Nephron progenitor cell (in vitro differentiated cells): ENCODE measurements at regions not wholly inside any gene's neighbourhood (a gene's known extent, or its start where the extent isn't known, plus 50 kb on each side); places are given as distances from the start of the nearest gene placed in this dataset.
"Not testable (repeated sequence)": the region's sequence is repeated elsewhere in the genome, so short reads cannot be mapped to it uniquely, and the experiment has no call there.

Experiments
- DNase-seq: peaks from one replicate; pipeline ENCODE4 v3.0.0; 2021
- H3K27ac Mint-ChIP-seq: 2 replicates; pipeline ENCODE4 v1.8.0; 2021; ENCODE audit warnings: mild to moderate bottlenecking, moderate library complexity, mixed read lengths
- H3K27me3 Mint-ChIP-seq: 2 replicates; pipeline ENCODE4 v1.8.0; 2021; ENCODE audit warnings: mild to moderate bottlenecking, low read depth, mixed read lengths; ENCODE audit not compliant: poor library complexity
- H3K36me3 Mint-ChIP-seq: 2 replicates; pipeline ENCODE4 v1.8.0; 2021; ENCODE audit warnings: low read depth, mixed read lengths
- H3K4me1 Mint-ChIP-seq: 2 replicates; pipeline ENCODE4 v1.8.0; 2021; ENCODE audit warnings: mixed read lengths
- H3K4me3 Mint-ChIP-seq: 2 replicates; pipeline ENCODE4 v1.8.0; 2021; ENCODE audit warnings: mild to moderate bottlenecking, moderate library complexity, mixed read lengths
- H3K9me3 Mint-ChIP-seq: 2 replicates; pipeline ENCODE4 v1.8.0; 2021; ENCODE audit warnings: mild to moderate bottlenecking, moderate library complexity, mixed read lengths
- TF ChIP-seq, protein P1 (sequence below): fragments of 200-600 bp; sonication (generic); IDR thresholded peaks from 2 replicates; pipeline ENCODE4 v1.5.0; 2021; ENCODE audit warnings: antibody characterized with exemption

DNA sequence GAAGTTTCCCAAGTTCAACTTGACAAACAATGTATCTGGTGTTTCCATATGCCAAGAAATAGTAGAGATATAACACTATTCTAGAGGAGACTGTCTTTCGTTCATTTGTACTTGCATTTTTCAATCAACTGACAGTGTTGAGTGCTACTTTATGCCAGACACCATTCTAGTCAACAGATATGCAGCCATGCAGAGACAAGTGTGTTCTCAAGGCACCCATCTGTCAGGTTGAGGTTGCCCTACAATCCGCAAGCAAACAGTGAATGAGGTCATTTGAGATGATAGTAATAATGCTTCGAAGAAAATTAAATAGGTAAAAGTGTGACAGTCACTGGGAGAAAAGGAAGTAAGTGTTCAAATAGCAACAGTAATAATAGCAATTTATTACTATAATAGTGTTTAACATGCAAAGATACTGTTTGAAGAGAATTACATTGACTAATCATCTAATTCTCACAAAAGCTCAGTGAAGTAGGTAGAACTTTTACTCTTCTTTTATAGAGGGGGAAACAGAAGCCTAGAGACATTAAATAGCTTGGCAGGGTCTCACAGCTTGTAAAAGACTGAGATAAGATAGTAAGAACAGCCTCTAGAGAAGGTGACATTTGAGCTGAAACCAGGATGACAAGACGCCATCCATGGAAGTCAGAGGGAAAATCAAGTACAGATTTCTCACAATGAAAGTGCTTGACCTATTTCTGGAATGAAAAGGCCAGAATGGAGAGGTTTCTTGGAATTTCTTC lies 936.9 kb downstream of the SORCS3 start:
- Mint-ChIP-seq H3K9me3 (peaks cover 8% of the 10 kb centered on the region), H3K4me3 (no peak overlapping the region), H3K27me3 (no peaks in the 10 kb centered on the region), H3K27ac (no peak overlapping the region), H3K36me3 (no peaks in the 10 kb centered on the region), H3K4me1 (peaks cover 5% of the 10 kb centered on the region)
- no peak for DNase-seq
- TF ChIP-seq, protein P1, sequence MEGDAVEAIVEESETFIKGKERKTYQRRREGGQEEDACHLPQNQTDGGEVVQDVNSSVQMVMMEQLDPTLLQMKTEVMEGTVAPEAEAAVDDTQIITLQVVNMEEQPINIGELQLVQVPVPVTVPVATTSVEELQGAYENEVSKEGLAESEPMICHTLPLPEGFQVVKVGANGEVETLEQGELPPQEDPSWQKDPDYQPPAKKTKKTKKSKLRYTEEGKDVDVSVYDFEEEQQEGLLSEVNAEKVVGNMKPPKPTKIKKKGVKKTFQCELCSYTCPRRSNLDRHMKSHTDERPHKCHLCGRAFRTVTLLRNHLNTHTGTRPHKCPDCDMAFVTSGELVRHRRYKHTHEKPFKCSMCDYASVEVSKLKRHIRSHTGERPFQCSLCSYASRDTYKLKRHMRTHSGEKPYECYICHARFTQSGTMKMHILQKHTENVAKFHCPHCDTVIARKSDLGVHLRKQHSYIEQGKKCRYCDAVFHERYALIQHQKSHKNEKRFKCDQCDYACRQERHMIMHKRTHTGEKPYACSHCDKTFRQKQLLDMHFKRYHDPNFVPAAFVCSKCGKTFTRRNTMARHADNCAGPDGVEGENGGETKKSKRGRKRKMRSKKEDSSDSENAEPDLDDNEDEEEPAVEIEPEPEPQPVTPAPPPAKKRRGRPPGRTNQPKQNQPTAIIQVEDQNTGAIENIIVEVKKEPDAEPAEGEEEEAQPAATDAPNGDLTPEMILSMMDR: no peak

DNA sequence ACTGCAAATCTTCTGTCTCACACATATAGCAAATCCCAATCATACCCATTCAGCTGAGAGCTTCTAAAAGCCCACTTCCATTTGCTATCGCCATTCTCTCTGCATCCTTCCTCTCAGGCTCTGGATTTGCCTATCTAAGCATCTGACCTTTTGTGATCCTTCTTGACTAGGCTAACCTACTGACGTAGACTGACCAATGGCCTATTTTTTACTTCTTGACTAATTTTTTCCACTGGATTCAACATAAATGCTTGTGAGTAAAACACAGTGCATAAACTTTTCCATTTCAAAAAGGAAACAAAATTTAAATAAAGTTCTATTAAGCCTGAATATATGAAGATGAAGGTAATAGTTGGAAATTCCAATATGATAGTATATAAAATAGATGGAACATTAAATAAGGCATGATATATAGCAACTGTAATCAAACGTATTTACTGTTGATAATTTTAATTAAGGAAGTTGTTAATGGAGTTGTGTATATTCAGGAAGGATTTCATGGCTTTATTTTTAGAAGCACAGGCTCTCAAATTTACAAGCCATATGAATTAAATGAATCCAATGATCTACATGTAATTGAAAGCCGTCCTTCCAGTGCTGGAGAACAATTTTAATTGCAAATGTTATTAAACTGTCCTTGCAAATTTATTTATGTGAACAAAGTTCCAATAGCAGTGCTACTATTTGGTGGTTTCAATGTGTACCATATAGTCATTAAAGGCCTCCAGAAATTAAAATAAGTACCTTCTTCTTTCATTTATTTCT lies 918.4 kb downstream of the SORCS3 start:
- Mint-ChIP-seq H3K4me3 (no peak overlapping the region), H3K27ac (no peak overlapping the region), H3K27me3 (peaks cover 6% of the 10 kb centered on the region), H3K4me1 (no peaks in the 10 kb centered on the region), H3K9me3 (no peaks in the 10 kb centered on the region), H3K36me3 (no peaks in the 10 kb centered on the region)
- TF ChIP-seq, protein P1: no peak
- DNase-seq: no peak

DNA sequence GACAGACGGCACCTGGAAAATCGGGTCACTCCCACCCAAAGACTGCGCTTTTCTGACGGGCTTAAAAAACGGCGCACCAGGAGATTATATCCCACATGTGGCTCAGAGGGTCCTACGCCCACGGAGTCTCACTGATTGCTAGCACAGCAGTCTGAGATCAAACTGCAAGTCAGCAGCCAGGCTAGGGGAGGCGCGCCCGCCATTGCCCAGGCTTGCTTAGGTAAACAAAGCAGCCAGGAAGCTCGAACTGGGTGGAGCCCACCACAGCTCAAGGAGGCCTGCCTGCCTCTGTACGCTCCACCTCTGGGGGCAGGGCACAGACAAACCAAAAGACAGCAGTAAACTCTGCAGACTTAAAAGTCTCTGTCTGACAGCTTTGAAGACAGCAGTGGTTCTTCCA lies 909.4 kb downstream of the SORCS3 start:
- not testable (repeated sequence) for H3K4me3 Mint-ChIP-seq, H3K4me1 Mint-ChIP-seq, H3K27ac Mint-ChIP-seq, H3K27me3 Mint-ChIP-seq, H3K36me3 Mint-ChIP-seq, DNase-seq
- peaks cover 27% of the 10 kb centered on the region for H3K9me3 Mint-ChIP-seq

DNA sequence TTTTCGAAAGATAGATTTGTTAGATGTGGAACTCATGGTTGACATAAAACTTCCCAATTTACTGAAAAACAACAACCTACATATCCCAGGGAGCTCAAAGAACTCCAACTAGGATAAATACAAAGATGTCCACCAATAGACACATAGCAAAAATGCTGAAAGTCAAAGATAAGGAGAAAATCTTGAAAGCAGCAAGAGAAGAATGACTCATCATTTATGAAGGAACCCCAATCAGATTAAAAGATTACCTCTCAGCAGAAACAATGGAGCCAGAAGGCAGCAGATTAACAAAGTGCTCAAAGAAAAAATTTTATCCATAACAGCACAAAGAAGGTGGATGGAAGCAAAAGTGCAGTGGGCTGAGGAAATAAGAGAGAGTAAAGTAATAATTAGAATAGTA lies 908.6 kb downstream of the SORCS3 start:
- H3K9me3 Mint-ChIP-seq: peaks cover 27% of the 10 kb centered on the region
- TF ChIP-seq, protein P1: no peak
- no peak for DNase-seq
- peaks cover 6% of the 10 kb centered on the region for H3K4me1 Mint-ChIP-seq
- H3K27ac Mint-ChIP-seq: no peak overlapping the region
- peaks cover 8% of the 10 kb centered on the region for H3K36me3 Mint-ChIP-seq
- H3K27me3 Mint-ChIP-seq: peaks cover 2% of the 10 kb centered on the region
- no peak overlapping the region for H3K4me3 Mint-ChIP-seq

DNA sequence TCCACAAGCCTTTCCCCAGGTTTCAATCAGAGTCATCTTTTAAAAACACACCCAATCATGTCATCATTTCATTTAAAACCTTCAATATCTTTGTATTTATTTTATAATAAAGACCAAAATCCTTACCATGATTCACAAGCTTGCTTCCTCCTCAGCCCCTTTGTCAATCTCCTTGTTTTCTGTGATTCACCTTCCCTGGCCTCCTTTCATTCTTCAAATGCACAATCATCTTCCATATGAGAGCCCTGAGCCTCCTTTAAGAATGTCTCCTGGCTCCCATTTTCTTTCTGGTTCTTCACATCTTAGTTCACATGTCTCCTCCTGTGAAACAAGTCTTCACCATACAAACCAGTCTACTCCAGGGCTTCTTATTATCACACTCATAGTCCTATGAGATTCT lies 904.0 kb downstream of the SORCS3 start:
- no peak for DNase-seq
- TF ChIP-seq, protein P1: no peak
- Mint-ChIP-seq H3K4me1 (peaks cover 29% of the 10 kb centered on the region), H3K36me3 (peaks cover 8% of the 10 kb centered on the region), H3K27ac (no peak overlapping the region), H3K27me3 (peaks cover 4% of the 10 kb centered on the region), H3K4me3 (no peak overlapping the region), H3K9me3 (peaks cover 10% of the 10 kb centered on the region)

DNA sequence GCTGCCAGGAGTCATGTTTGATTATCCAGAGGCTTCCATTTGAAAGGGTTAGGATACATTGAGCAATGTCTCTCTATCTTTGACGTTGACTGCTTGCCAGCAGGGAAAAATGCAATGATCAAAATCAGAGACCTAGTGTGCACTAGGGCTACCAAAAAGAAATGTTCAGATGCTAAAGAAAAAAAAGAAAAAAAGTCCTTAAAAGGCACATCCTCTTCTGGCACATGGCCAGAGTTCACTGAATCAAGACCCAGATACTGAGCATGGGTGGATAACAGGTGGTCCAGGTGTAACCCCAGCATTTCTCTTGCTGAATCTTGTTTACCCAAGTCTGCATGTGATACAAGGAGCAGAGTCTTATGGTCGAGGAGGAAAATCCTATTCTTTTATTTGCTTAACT lies 899.3 kb downstream of the SORCS3 start:
- Mint-ChIP-seq H3K4me3 (no peak overlapping the region), H3K27me3 (peaks cover 3% of the 10 kb centered on the region), H3K9me3 (no peaks in the 10 kb centered on the region), H3K4me1 (peaks cover 44% of the 10 kb centered on the region), H3K27ac (no peak overlapping the region), H3K36me3 (no peaks in the 10 kb centered on the region)
- TF ChIP-seq, protein P1: no peak
- DNase-seq: no peak
